ENCODE measurements at regions not wholly inside any gene's neighbourhood (a gene's known extent, or its start where the extent isn't known, plus 50 kb on each side); places are given as distances from the start of the nearest gene placed in this dataset.

DNA sequence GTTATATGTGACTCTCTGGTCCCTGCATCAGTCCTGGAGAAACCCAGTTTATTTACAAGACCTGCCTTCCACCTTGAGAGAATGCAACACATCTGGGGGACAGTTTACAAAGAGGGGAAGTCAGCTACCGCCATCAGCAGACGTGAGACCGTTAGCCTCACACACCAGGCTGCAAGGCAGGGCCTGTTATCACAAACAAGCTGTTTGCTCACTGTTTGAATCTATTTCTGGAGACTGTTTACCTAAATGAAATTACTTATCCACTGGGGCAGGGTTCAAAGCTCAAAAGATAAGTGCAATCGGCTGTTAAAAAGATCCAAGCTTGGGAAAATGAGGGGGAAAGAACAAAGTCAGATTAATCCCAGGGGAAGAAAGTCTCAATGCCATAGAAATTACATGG, 134.4 kb downstream of the ZNF281 start (continued):
- TF ChIP-seq, protein P1, sequence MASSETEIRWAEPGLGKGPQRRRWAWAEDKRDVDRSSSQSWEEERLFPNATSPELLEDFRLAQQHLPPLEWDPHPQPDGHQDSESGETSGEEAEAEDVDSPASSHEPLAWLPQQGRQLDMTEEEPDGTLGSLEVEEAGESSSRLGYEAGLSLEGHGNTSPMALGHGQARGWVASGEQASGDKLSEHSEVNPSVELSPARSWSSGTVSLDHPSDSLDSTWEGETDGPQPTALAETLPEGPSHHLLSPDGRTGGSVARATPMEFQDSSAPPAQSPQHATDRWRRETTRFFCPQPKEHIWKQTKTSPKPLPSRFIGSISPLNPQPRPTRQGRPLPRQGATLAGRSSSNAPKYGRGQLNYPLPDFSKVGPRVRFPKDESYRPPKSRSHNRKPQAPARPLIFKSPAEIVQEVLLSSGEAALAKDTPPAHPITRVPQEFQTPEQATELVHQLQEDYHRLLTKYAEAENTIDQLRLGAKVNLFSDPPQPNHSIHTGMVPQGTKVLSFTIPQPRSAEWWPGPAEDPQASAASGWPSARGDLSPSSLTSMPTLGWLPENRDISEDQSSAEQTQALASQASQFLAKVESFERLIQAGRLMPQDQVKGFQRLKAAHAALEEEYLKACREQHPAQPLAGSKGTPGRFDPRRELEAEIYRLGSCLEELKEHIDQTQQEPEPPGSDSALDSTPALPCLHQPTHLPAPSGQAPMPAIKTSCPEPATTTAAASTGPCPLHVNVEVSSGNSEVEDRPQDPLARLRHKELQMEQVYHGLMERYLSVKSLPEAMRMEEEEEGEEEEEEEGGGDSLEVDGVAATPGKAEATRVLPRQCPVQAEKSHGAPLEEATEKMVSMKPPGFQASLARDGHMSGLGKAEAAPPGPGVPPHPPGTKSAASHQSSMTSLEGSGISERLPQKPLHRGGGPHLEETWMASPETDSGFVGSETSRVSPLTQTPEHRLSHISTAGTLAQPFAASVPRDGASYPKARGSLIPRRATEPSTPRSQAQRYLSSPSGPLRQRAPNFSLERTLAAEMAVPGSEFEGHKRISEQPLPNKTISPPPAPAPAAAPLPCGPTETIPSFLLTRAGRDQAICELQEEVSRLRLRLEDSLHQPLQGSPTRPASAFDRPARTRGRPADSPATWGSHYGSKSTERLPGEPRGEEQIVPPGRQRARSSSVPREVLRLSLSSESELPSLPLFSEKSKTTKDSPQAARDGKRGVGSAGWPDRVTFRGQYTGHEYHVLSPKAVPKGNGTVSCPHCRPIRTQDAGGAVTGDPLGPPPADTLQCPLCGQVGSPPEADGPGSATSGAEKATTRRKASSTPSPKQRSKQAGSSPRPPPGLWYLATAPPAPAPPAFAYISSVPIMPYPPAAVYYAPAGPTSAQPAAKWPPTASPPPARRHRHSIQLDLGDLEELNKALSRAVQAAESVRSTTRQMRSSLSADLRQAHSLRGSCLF (CRISPR knock-in tag; IDR thresholded peaks at IDR 0.05; ENCODE audit: borderline replicate concordance), result no peak
- TF ChIP-seq, protein P2, sequence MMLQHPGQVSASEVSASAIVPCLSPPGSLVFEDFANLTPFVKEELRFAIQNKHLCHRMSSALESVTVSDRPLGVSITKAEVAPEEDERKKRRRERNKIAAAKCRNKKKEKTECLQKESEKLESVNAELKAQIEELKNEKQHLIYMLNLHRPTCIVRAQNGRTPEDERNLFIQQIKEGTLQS (CRISPR knock-in tag; IDR thresholded peaks at IDR 0.05), result no peak
- TF ChIP-seq, protein P3, sequence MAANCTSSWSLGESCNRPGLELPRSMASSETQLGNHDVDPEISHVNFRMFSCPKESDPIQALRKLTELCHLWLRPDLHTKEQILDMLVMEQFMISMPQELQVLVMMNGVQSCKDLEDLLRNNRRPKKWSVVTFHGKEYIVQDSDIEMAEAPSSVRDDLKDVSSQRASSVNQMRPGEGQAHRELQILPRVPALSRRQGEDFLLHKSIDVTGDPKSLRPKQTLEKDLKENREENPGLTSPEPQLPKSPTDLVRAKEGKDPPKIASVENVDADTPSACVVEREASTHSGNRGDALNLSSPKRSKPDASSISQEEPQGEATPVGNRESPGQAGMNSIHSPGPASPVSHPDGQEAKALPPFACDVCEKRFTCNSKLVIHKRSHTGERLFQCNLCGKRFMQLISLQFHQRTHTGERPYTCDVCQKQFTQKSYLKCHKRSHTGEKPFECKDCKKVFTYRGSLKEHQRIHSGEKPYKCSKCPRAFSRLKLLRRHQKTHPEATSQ (CRISPR knock-in tag; IDR thresholded peaks at IDR 0.05; ENCODE audit: borderline replicate concordance), result no peak
- TF ChIP-seq ATRX (CRISPR knock-in tag; IDR thresholded peaks at IDR 0.05; ENCODE audit: borderline replicate concordance) (no peak), SIN3A (IDR thresholded peaks at IDR 0.05; ENCODE audit: borderline replicate concordance, low read depth, low read length) (no peak), EHMT2 (IDR thresholded peaks at IDR 0.05; ENCODE audit: borderline replicate concordance, low read depth, low read length) (no peak), ZNF619 (CRISPR knock-in tag; IDR thresholded peaks at IDR 0.05) (no peak), TCF12 (IDR thresholded peaks at IDR 0.05) (no peak), TCF12 (CRISPR knock-in tag; IDR thresholded peaks at IDR 0.05) (no peak), NKX3-1 (CRISPR knock-in tag; IDR thresholded peaks at IDR 0.05) (no peak), KLF13 (CRISPR knock-in tag; IDR thresholded peaks at IDR 0.05) (no peak), CC2D1A (CRISPR knock-in tag; IDR thresholded peaks at IDR 0.05) (no peak)
- TF ChIP-seq, protein P4, sequence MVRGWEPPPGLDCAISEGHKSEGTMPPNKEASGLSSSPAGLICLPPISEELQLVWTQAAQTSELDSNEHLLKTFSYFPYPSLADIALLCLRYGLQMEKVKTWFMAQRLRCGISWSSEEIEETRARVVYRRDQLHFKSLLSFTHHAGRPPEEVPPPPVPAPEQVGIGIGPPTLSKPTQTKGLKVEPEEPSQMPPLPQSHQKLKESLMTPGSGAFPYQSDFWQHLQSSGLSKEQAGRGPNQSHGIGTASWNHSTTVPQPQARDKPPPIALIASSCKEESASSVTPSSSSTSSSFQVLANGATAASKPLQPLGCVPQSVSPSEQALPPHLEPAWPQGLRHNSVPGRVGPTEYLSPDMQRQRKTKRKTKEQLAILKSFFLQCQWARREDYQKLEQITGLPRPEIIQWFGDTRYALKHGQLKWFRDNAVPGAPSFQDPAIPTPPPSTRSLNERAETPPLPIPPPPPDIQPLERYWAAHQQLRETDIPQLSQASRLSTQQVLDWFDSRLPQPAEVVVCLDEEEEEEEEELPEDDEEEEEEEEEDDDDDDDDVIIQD (CRISPR knock-in tag; IDR thresholded peaks at IDR 0.05; ENCODE audit: low read depth), result no peak
- TF ChIP-seq, protein P5, sequence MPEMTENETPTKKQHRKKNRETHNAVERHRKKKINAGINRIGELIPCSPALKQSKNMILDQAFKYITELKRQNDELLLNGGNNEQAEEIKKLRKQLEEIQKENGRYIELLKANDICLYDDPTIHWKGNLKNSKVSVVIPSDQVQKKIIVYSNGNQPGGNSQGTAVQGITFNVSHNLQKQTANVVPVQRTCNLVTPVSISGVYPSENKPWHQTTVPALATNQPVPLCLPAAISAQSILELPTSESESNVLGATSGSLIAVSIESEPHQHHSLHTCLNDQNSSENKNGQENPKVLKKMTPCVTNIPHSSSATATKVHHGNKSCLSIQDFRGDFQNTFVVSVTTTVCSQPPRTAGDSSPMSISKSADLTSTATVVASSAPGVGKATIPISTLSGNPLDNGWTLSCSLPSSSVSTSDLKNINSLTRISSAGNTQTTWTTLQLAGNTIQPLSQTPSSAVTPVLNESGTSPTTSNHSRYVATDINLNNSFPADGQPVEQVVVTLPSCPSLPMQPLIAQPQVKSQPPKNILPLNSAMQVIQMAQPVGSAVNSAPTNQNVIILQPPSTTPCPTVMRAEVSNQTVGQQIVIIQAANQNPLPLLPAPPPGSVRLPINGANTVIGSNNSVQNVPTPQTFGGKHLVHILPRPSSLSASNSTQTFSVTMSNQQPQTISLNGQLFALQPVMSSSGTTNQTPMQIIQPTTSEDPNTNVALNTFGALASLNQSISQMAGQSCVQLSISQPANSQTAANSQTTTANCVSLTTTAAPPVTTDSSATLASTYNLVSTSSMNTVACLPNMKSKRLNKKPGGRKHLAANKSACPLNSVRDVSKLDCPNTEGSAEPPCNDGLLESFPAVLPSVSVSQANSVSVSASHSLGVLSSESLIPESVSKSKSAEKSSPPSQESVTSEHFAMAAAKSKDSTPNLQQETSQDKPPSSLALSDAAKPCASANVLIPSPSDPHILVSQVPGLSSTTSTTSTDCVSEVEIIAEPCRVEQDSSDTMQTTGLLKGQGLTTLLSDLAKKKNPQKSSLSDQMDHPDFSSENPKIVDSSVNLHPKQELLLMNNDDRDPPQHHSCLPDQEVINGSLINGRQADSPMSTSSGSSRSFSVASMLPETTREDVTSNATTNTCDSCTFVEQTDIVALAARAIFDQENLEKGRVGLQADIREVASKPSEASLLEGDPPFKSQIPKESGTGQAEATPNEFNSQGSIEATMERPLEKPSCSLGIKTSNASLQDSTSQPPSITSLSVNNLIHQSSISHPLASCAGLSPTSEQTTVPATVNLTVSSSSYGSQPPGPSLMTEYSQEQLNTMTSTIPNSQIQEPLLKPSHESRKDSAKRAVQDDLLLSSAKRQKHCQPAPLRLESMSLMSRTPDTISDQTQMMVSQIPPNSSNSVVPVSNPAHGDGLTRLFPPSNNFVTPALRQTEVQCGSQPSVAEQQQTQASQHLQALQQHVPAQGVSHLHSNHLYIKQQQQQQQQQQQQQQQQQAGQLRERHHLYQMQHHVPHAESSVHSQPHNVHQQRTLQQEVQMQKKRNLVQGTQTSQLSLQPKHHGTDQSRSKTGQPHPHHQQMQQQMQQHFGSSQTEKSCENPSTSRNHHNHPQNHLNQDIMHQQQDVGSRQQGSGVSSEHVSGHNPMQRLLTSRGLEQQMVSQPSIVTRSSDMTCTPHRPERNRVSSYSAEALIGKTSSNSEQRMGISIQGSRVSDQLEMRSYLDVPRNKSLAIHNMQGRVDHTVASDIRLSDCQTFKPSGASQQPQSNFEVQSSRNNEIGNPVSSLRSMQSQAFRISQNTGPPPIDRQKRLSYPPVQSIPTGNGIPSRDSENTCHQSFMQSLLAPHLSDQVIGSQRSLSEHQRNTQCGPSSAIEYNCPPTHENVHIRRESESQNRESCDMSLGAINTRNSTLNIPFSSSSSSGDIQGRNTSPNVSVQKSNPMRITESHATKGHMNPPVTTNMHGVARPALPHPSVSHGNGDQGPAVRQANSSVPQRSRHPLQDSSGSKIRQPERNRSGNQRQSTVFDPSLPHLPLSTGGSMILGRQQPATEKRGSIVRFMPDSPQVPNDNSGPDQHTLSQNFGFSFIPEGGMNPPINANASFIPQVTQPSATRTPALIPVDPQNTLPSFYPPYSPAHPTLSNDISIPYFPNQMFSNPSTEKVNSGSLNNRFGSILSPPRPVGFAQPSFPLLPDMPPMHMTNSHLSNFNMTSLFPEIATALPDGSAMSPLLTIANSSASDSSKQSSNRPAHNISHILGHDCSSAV (CRISPR knock-in tag; IDR thresholded peaks at IDR 0.05; ENCODE audit: borderline replicate concordance), result no peak

Data from HepG2 (cell line).